ENCODE measurements at regions not wholly inside any gene's neighbourhood (a gene's known extent, or its start where the extent isn't known, plus 50 kb on each side); places are given as distances from the start of the nearest gene placed in this dataset.

DNA sequence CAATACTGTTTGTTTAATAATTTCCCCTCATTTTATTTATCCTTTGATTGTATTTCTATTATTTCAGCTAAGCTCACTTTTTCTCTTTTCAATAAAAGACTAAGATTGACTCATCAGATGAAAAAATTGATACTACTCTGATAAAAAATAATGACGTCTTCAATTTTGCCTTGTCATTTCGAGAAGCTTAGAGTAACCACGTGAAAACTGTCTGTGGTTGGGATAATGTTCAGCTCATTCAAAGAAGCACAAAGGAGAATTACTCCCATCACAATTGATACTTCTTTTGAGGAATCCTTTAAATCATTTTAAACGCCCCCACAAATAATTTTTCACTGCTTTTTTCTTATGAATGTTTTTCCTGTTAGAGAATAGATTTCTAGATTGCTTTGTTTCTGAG is 318.7 kb upstream of the SLITRK1 start:
- no peak for TF ChIP-seq EZH2 (IDR thresholded peaks at IDR 0.05; ENCODE audit: borderline replicate concordance, low read length)
- TF ChIP-seq, protein P1, sequence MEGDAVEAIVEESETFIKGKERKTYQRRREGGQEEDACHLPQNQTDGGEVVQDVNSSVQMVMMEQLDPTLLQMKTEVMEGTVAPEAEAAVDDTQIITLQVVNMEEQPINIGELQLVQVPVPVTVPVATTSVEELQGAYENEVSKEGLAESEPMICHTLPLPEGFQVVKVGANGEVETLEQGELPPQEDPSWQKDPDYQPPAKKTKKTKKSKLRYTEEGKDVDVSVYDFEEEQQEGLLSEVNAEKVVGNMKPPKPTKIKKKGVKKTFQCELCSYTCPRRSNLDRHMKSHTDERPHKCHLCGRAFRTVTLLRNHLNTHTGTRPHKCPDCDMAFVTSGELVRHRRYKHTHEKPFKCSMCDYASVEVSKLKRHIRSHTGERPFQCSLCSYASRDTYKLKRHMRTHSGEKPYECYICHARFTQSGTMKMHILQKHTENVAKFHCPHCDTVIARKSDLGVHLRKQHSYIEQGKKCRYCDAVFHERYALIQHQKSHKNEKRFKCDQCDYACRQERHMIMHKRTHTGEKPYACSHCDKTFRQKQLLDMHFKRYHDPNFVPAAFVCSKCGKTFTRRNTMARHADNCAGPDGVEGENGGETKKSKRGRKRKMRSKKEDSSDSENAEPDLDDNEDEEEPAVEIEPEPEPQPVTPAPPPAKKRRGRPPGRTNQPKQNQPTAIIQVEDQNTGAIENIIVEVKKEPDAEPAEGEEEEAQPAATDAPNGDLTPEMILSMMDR (IDR thresholded peaks at IDR 0.05; ENCODE audit: low read length) = no peak
- Histone ChIP-seq H4K20me1 (ENCODE audit: insufficient read depth, low read length) (no peaks in the 10 kb centered on the region), H3F3A (ENCODE audit: insufficient read depth, low read length) (no peaks in the 10 kb centered on the region), H3K36me3 (ENCODE audit: insufficient read depth, low read length) (no peaks in the 10 kb centered on the region), H3K4me2 (ENCODE audit: low read length) (no peak overlapping the region), H3K9ac (ENCODE audit: low read length) (no peak overlapping the region), H3K27me3 (ENCODE audit: insufficient read depth, low read length) (no peaks in the 10 kb centered on the region), H3K27ac (ENCODE audit: low read depth, low read length, poor library complexity, severe bottlenecking) (no peak overlapping the region), H3K4me1 (ENCODE audit: insufficient read depth, low read length, severe bottlenecking) (no peaks in the 10 kb centered on the region), H3K4me3 (ENCODE audit: low read depth, low read length, poor library complexity, severe bottlenecking) (no peak overlapping the region), H3K9me3 (ENCODE audit: low read length) (no peaks in the 10 kb centered on the region), H2AFZ (ENCODE audit: low read length) (no peak overlapping the region), H3K79me2 (ENCODE audit: insufficient read depth, low read length) (no peaks in the 10 kb centered on the region), H3K9me2 (ENCODE audit: low read depth, low read length) (no peaks in the 10 kb centered on the region)

- H3K4me2 ChIP-seq (ENCODE audit: low read length) = no peak overlapping the region
- no peak overlapping the region for H3K27ac ChIP-seq (ENCODE audit: low read depth, low read length, poor library complexity, severe bottlenecking)
- no peaks in the 10 kb centered on the region for H3K36me3 ChIP-seq (ENCODE audit: insufficient read depth, low read length)
- no peaks in the 10 kb centered on the region for H3K4me1 ChIP-seq (ENCODE audit: insufficient read depth, low read length, severe bottlenecking)
- no peaks in the 10 kb centered on the region for H3K9me2 ChIP-seq (ENCODE audit: low read depth, low read length)
- H3K9me3 ChIP-seq (ENCODE audit: low read length) = no peaks in the 10 kb centered on the region; the same call in 1 of the 2 replicates
- H3K9ac ChIP-seq (ENCODE audit: low read length) = no peak overlapping the region
- H3K27me3 ChIP-seq (ENCODE audit: insufficient read depth, low read length) = no peaks in the 10 kb centered on the region
- no peak overlapping the region for H2AFZ ChIP-seq (ENCODE audit: low read length)
- no peaks in the 10 kb centered on the region for H3K79me2 ChIP-seq (ENCODE audit: insufficient read depth, low read length)
- H3K4me3 ChIP-seq (ENCODE audit: low read depth, low read length, poor library complexity, severe bottlenecking) = no peak overlapping the region
- no peaks in the 10 kb centered on the region for H3F3A ChIP-seq (ENCODE audit: insufficient read depth, low read length)
- no peaks in the 10 kb centered on the region for H4K20me1 ChIP-seq (ENCODE audit: insufficient read depth, low read length)
- TF ChIP-seq, protein P1 (IDR thresholded peaks at IDR 0.05; ENCODE audit: low read length) = no peak
- no peak for TF ChIP-seq EZH2 (IDR thresholded peaks at IDR 0.05; ENCODE audit: borderline replicate concordance, low read length)
Measured at GRCh38 chr13:84192125-84192524, 309.9 kb upstream of the SLITRK1 start.

GRCh38 chr13:84191139-84191538 is 308.9 kb upstream of the SLITRK1 start:
- Histone ChIP-seq H3F3A (ENCODE audit: insufficient read depth, low read length) (no peaks in the 10 kb centered on the region), H3K9me3 (ENCODE audit: low read length) (no peaks in the 10 kb centered on the region; the same call in 1 of the 2 replicates), H3K4me3 (ENCODE audit: low read depth, low read length, poor library complexity, severe bottlenecking) (no peak overlapping the region), H3K27ac (ENCODE audit: low read depth, low read length, poor library complexity, severe bottlenecking) (no peak overlapping the region), H3K4me2 (ENCODE audit: low read length) (no peak overlapping the region), H2AFZ (ENCODE audit: low read length) (no peak overlapping the region), H3K79me2 (ENCODE audit: insufficient read depth, low read length) (no peaks in the 10 kb centered on the region), H3K4me1 (ENCODE audit: insufficient read depth, low read length, severe bottlenecking) (no peaks in the 10 kb centered on the region), H3K9me2 (ENCODE audit: low read depth, low read length) (no peaks in the 10 kb centered on the region), H3K27me3 (ENCODE audit: insufficient read depth, low read length) (no peaks in the 10 kb centered on the region), H3K9ac (ENCODE audit: low read length) (no peak overlapping the region), H4K20me1 (ENCODE audit: insufficient read depth, low read length) (no peaks in the 10 kb centered on the region), H3K36me3 (ENCODE audit: insufficient read depth, low read length) (no peaks in the 10 kb centered on the region)
- TF ChIP-seq, protein P1 (IDR thresholded peaks at IDR 0.05; ENCODE audit: low read length) = no peak
- no peak for TF ChIP-seq EZH2 (IDR thresholded peaks at IDR 0.05; ENCODE audit: borderline replicate concordance, low read length)
